AG04449 (cell line): ENCODE measurements at regions not wholly inside any gene's neighbourhood (a gene's known extent, or its start where the extent isn't known, plus 50 kb on each side); places are given as distances from the start of the nearest gene placed in this dataset.
"Not testable (repeated sequence)": the region's sequence is repeated elsewhere in the genome, so short reads cannot be mapped to it uniquely, and the experiment has no call there.

Experiments used
- CTCF ChIA-PET: fragments of 350-600 bp; formaldehyde crosslinking; extraction: SDS; loops from one replicate; lab custom pipeline; 2021; ENCODE audit warnings: antibody characterized with exemption; lab: Yijun Ruan, JAX
- POLR2A ChIA-PET: fragments of 400-600, 350-600 bp; formaldehyde crosslinking; extraction: SDS; loops from one replicate; lab custom pipeline; 2020; ENCODE audit warnings: antibody characterized with exemption, inconsistent platforms; lab: Yijun Ruan, JAX
- DNase-seq: peaks from one replicate; pipeline ENCODE4 v3.0.0-alpha.2; 2010; ENCODE audit warnings: low read depth, low spot score
- H3K4me3 ChIP-seq: 2 replicates; pipeline ENCODE4 v1.5.1; 2011; ENCODE audit warnings: low read depth, mild to moderate bottlenecking, control low read depth, low read length
- CTCF ChIP-seq: IDR thresholded peaks from one replicate; pipeline ENCODE4 v1.5.1; 2011; ENCODE audit warnings: mild to moderate bottlenecking, moderate library complexity, low read length, control low read depth, inconsistent platforms; ENCODE audit not compliant: insufficient read depth; ENCODE audit errors: missing control alignments

- H3K4me3 ChIP-seq, result no peak overlapping the region
- POLR2A ChIA-PET, result no interaction called here
- no peak for DNase-seq
- CTCF ChIA-PET, result no interaction called here
- TF ChIP-seq CTCF, result no peak
Measured at GRCh38 chr1:168490306-168490705, 53.5 kb downstream of the XCL2 start.

- no peak for DNase-seq
- POLR2A ChIA-PET, result no interaction called here
- H3K4me3 ChIP-seq, result no peak overlapping the region
- no peak for TF ChIP-seq CTCF
- CTCF ChIA-PET, result no interaction called here
Measured at GRCh38 chr1:168488138-168488537, 55.7 kb downstream of the XCL2 start.

DNA sequence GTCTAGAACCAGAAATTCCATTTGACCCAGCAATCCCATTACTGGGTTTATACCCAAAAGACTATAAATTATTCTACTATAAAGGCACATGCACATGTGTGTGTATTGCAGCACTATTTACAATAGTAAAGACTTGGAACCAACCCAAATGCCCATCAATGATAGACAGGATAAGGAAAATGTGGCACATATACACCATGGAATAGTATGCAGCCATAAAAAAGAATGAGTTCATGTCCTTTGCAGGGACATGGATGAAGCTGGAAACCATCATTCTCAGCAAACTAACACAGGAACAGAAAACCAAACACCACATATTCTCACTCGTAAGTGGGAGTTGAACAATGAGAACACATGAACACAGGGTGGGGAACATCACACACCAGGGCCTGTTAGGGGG lies 57.0 kb downstream of the XCL2 start:
- CTCF ChIA-PET, DNase-seq, H3K4me3 ChIP-seq, POLR2A ChIA-PET: not testable (repeated sequence)

GRCh38 chr1:168485048-168485447 lies 58.7 kb downstream of the XCL2 start:
- TF ChIP-seq CTCF, result no peak
- POLR2A ChIA-PET, result no interaction called here
- no peak for DNase-seq
- CTCF ChIA-PET, result no interaction called here
- H3K4me3 ChIP-seq, result no peak overlapping the region

- H3K4me3 ChIP-seq, result no peak overlapping the region
- ChIA-PET POLR2A (no interaction called here), CTCF (no interaction called here)
- no peak for DNase-seq
- TF ChIP-seq CTCF, result no peak
Measured at GRCh38 chr1:168484083-168484482, 59.7 kb downstream of the XCL2 start.

GRCh38 chr1:168483539-168483938 lies 60.3 kb downstream of the XCL2 start:
- POLR2A ChIA-PET, result no interaction called here

More at GRCh38 chr1:168483539-168483938, 60.3 kb downstream of the XCL2 start:
- no peak overlapping the region for H3K4me3 ChIP-seq
- peak; percentile 60 for DNase-seq
- no peak for TF ChIP-seq CTCF
- CTCF ChIA-PET, result interaction anchor here (1.4 to 3.2 kb wide), 2 partner anchors 14 to 42 kb away, joined by 4 to 17 read pairs; no protein-coding TSS in a partner anchor
